Aorta (tissue), 5 donors: ENCODE measurements at regions not wholly inside any gene's neighbourhood (a gene's known extent, or its start where the extent isn't known, plus 50 kb on each side); places are given as distances from the start of the nearest gene placed in this dataset.

Experiments used
- ATAC-seq: fragments of 200-7000 bp; cut with Tn5 transposase; one replicate; pipeline ENCODE4 v1.9.1; 2022; ENCODE audit warnings: moderate library complexity; ENCODE audit not compliant: low FRiP score
- DNase-seq, 2 donors: peaks; one replicate each; pipeline ENCODE4 v3.0.0-alpha.2; 2020
- H3K27ac ChIP-seq, 2 donors: one replicate each; pipeline ENCODE4 v1.5.1; 2013; ENCODE audit warnings: low read length in 2 of 2, mild to moderate bottlenecking in 2 of 2, moderate library complexity in 2 of 2, control low read depth in 1 of 2, inconsistent platforms in 1 of 2, low read depth in 1 of 2
- H3K27me3 ChIP-seq, 2 donors: one replicate each; pipeline ENCODE4 v1.6.1; 2013; ENCODE audit warnings: control low read depth in 1 of 2, low read length in 1 of 2, mild to moderate bottlenecking in 1 of 2, moderate library complexity in 1 of 2; ENCODE audit not compliant: insufficient read depth in 2 of 2, control insufficient read depth in 1 of 2
- H3K36me3 ChIP-seq, 2 donors: one replicate each; pipeline ENCODE4 v1.6.1; 2013; ENCODE audit warnings: control low read depth in 1 of 2, low read length in 1 of 2, mild to moderate bottlenecking in 1 of 2; ENCODE audit not compliant: insufficient read depth in 2 of 2, control insufficient read depth in 1 of 2
- H3K4me1 ChIP-seq, 2 donors: one replicate each; pipeline ENCODE4 v1.6.1; 2013; ENCODE audit warnings: low read length in 2 of 2, control low read depth in 1 of 2, mild to moderate bottlenecking in 1 of 2, moderate library complexity in 1 of 2; ENCODE audit not compliant: insufficient read depth in 2 of 2, control insufficient read depth in 1 of 2
- H3K4me3 ChIP-seq, 2 donors: one replicate each; pipeline ENCODE4 v1.5.1; 2013; ENCODE audit warnings: low read length in 2 of 2, control low read depth in 1 of 2, mild to moderate bottlenecking in 1 of 2
- H3K9me3 ChIP-seq: one replicate; pipeline ENCODE4 v1.6.1; 2013; ENCODE audit warnings: mild to moderate bottlenecking, low read length; ENCODE audit not compliant: control insufficient read depth
- WGBS, 2 donors: extraction: QIAGEN DNeasy Blood & Tissue Kit; methylation state at CpG; one replicate each; pipeline ENCODE4 v1.1.7; 2013; 5-methylcytosine and 5-hydroxymethylcytosine counted together
- intact Hi-C, 2 donors: fragments of 100-400 bp; cut with DNase I; formaldehyde crosslinking; loops; one replicate each; pipeline versions ENCODE4 v1.14.2 to v1.15.0; 2022
- donor health status: healthy with polysubstance abuse.
- donor health status: Bipolar disorder and iron deficiency.
- donor health status: DM: no; HTN: no; CAD: no.
- donor health status: DM: no; HTN: no; CAD: no.
- donor health status: DM: yes; HTN: yes; CAD: no.

- H3K4me3 ChIP-seq: no peak overlapping the region
These were observed 461.9 kb downstream of the QKI start for GRCh38 chr6:163876391-163876790.

GRCh38 chr6:163874784-163875183 is 460.3 kb downstream of the QKI start:
- no peak overlapping the region for H3K27ac ChIP-seq
- peaks cover 3% of the 10 kb centered on the region for H3K9me3 ChIP-seq
- H3K4me1 ChIP-seq: no peaks in the 10 kb centered on the region
- WGBS, 2 donors: 93 to 99% methylated on average over 3 of the region's 3 CpGs
- no peaks in the 10 kb centered on the region for H3K27me3 ChIP-seq
- no peaks in the 10 kb centered on the region for H3K36me3 ChIP-seq
- H3K4me3 ChIP-seq: no peak overlapping the region
- intact Hi-C loops: no loop called here
- no peak for DNase-seq
- no peak for ATAC-seq

More at GRCh38 chr6:163876391-163876790, 461.9 kb downstream of the QKI start:
- WGBS, 2 donors: 77 to 78% methylated on average over 3 of the region's 3 CpGs
- ATAC-seq (no peak), DNase-seq (no peak)
- peaks cover 3% of the 10 kb centered on the region for H3K9me3 ChIP-seq
- no peaks in the 10 kb centered on the region for H3K4me1 ChIP-seq
- no peaks in the 10 kb centered on the region for H3K36me3 ChIP-seq
- H3K27me3 ChIP-seq: no peaks in the 10 kb centered on the region
- intact Hi-C loops: no loop called here
- no peak overlapping the region for H3K27ac ChIP-seq

- Histone ChIP-seq H3K4me3 (no peak overlapping the region), H3K27me3 (no peaks in the 10 kb centered on the region), H3K9me3 (peaks cover 3% of the 10 kb centered on the region), H3K36me3 (no peaks in the 10 kb centered on the region), H3K27ac (no peak overlapping the region), H3K4me1 (no peaks in the 10 kb centered on the region)
- no peak for DNase-seq
- intact Hi-C loops: no loop called here
- WGBS, 2 donors: 7 to 17% methylated on average over 6 of the region's 6 CpGs
- no peak for ATAC-seq
These were observed 457.8 kb downstream of the QKI start for GRCh38 chr6:163872335-163872734.

- no peak for ATAC-seq
- Histone ChIP-seq H3K27ac (no peak overlapping the region), H3K4me1 (no peaks in the 10 kb centered on the region), H3K36me3 (no peaks in the 10 kb centered on the region), H3K4me3 (no peak overlapping the region), H3K27me3 (no peaks in the 10 kb centered on the region), H3K9me3 (no peaks in the 10 kb centered on the region)
- no peak for DNase-seq
- intact Hi-C loops: no loop called here
- 54 to 71% methylated on average over 1 of the region's 1 CpG for WGBS, 2 donors
These were observed 457.1 kb downstream of the QKI start for GRCh38 chr6:163871616-163872015.

GRCh38 chr6:163867518-163868292 is 453.2 kb downstream of the QKI start:
- intact Hi-C loops: no loop called here
- DNase-seq (no peak), ATAC-seq (no peak)
- Histone ChIP-seq H3K36me3 (no peaks in the 10 kb centered on the region), H3K9me3 (no peaks in the 10 kb centered on the region), H3K4me1 (no peaks in the 10 kb centered on the region), H3K4me3 (no peak overlapping the region), H3K27me3 (no peaks in the 10 kb centered on the region), H3K27ac (no peak overlapping the region)
- WGBS, 2 donors: 48 to 64% methylated on average over 31 of the region's 31 CpGs

- Histone ChIP-seq H3K27me3 (no peaks in the 10 kb centered on the region), H3K4me1 (no peaks in the 10 kb centered on the region), H3K27ac (no peak overlapping the region), H3K4me3 (no peak overlapping the region), H3K36me3 (no peaks in the 10 kb centered on the region), H3K9me3 (no peaks in the 10 kb centered on the region)
- WGBS, 2 donors: 71 to 74% methylated on average over 9 of the region's 9 CpGs
- DNase-seq (peak in 1 of 2 donors; percentile 30), ATAC-seq (no peak)
- intact Hi-C loops: no loop called here
These were observed 451.7 kb downstream of the QKI start for GRCh38 chr6:163866192-163866591.

GRCh38 chr6:163863565-163863964 is 449.0 kb downstream of the QKI start:
- Histone ChIP-seq H3K36me3 (no peaks in the 10 kb centered on the region), H3K27ac (no peak overlapping the region), H3K4me1 (no peaks in the 10 kb centered on the region), H3K9me3 (no peaks in the 10 kb centered on the region), H3K4me3 (no peak overlapping the region), H3K27me3 (no peaks in the 10 kb centered on the region)
- no peak for DNase-seq
- no peak for ATAC-seq
- 74 to 85% methylated on average over 6 of the region's 6 CpGs for WGBS, 2 donors
- intact Hi-C loops: no loop called here

GRCh38 chr6:163862701-163863100 is 448.2 kb downstream of the QKI start:
- DNase-seq (no peak), ATAC-seq (no peak)
- Histone ChIP-seq H3K27me3 (no peaks in the 10 kb centered on the region), H3K4me3 (no peak overlapping the region), H3K9me3 (no peaks in the 10 kb centered on the region), H3K36me3 (no peaks in the 10 kb centered on the region), H3K27ac (no peak overlapping the region), H3K4me1 (no peaks in the 10 kb centered on the region)
- WGBS, 2 donors: 77 to 79% methylated on average over 5 of the region's 5 CpGs
- intact Hi-C loops: no loop called here

GRCh38 chr6:163861627-163862026 is 447.1 kb downstream of the QKI start:
- ATAC-seq: no peak
- no peaks in the 10 kb centered on the region for H3K9me3 ChIP-seq
- 83 to 86% methylated on average over 8 of the region's 8 CpGs for WGBS, 2 donors
- H3K4me1 ChIP-seq: no peaks in the 10 kb centered on the region
- no peak for DNase-seq
- no peaks in the 10 kb centered on the region for H3K36me3 ChIP-seq
- no peaks in the 10 kb centered on the region for H3K27me3 ChIP-seq
- no peak overlapping the region for H3K4me3 ChIP-seq
- no peak overlapping the region for H3K27ac ChIP-seq
- intact Hi-C loops: no loop called here
